NB4 (cell line): ENCODE measurements at regions not wholly inside any gene's neighbourhood (a gene's known extent, or its start where the extent isn't known, plus 50 kb on each side); places are given as distances from the start of the nearest gene placed in this dataset.

ENCODE experiments used
- DNase-seq: peaks from one replicate; pipeline ENCODE4 v3.0.0; 2010; ENCODE audit warnings: low read depth
- H3K4me3 ChIP-seq: one replicate; pipeline ENCODE4 v1.5.1; 2011; ENCODE audit warnings: mild to moderate bottlenecking, low read depth, low read length, moderate library complexity
- MYC ChIP-seq: IDR thresholded peaks from 2 replicates; pipeline ENCODE4 v1.6.1; 2011; ENCODE audit warnings: low read depth, low read length
- POLR2A ChIP-seq: IDR thresholded peaks from 2 replicates; pipeline ENCODE4 v1.6.1; 2011; ENCODE audit warnings: mild to moderate bottlenecking; ENCODE audit not compliant: insufficient read length; ENCODE audit errors: extremely low read depth
- TF ChIP-seq, protein P1 (sequence below): IDR thresholded peaks from one replicate; pipeline ENCODE4 v1.5.1; 2012; ENCODE audit warnings: low read depth, low read length
- TF ChIP-seq, protein P2 (sequence below): IDR thresholded peaks from 2 replicates; pipeline ENCODE4 v1.6.1; 2011; ENCODE audit warnings: low read depth, low read length

DNA sequence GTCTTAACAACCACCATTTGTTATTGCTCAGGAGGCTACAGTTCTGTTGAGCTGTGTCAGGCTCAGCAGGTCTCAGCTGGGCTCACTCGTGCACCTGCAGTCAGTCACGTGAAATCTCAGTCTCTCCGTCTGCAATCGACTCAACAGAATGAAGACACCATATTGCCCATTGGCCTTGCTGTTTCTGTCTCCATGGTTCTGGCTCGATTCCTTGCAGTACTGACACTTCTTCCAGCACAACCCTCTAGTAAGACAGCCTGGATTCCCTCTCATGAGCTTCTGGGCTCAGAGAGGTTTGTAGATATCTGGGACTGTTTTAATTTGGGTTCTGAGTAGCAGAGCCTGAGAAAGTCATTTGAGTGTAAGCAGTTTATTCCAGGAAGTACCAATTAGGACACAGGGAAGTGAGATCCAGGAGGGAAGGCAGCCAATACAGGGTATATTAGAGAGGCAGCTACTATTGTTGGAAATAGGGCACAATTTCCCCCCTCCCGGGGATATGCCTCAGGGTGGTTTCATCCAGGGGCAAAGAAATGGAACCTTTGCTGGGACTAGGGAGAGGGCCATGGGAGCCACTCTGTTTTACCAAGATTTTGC is 87.4 kb upstream of the RALGAPA2 start:
- no peak for TF ChIP-seq MYC
- TF ChIP-seq, protein P1, sequence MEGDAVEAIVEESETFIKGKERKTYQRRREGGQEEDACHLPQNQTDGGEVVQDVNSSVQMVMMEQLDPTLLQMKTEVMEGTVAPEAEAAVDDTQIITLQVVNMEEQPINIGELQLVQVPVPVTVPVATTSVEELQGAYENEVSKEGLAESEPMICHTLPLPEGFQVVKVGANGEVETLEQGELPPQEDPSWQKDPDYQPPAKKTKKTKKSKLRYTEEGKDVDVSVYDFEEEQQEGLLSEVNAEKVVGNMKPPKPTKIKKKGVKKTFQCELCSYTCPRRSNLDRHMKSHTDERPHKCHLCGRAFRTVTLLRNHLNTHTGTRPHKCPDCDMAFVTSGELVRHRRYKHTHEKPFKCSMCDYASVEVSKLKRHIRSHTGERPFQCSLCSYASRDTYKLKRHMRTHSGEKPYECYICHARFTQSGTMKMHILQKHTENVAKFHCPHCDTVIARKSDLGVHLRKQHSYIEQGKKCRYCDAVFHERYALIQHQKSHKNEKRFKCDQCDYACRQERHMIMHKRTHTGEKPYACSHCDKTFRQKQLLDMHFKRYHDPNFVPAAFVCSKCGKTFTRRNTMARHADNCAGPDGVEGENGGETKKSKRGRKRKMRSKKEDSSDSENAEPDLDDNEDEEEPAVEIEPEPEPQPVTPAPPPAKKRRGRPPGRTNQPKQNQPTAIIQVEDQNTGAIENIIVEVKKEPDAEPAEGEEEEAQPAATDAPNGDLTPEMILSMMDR, result no peak
- TF ChIP-seq, protein P2, sequence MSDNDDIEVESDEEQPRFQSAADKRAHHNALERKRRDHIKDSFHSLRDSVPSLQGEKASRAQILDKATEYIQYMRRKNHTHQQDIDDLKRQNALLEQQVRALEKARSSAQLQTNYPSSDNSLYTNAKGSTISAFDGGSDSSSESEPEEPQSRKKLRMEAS, result no peak
- TF ChIP-seq POLR2A, result no peak
- no peak overlapping the region for H3K4me3 ChIP-seq
- DNase-seq, result no peak

DNA sequence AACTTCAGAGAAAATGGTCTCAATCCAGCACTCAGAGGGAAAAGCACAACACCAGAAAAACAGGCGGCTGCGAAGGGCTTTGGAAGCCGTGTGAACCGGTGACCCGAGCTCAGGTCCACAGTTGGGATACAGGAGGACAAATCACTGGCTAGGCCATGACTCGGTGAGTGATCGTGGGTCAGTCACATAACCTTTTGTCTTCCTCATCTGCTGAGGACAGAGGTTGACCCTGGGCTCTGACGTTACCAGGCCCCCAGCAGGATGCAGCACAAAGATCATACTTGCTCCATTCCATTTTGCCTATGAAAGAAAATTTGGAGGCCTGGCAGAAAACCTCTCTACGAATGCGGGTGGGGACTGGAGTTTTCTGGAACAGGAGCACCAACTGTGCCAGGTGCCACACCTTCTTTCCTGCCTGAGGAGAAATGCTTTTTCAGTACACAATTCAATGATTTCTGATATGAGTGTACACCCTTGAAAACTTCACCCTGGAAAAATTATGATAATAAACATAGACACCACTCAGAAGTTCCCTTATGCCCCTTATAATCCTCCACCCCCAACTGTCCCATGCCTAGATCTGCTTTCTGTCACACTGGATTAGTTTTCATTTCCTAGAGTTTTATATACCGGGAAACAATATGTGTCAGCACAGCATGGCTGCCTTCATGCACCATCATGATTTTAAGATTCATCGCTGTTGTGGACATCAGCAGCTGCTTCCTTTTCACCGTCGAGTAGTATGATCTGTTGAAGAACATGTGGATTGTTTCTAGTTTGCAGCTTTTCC is 85.3 kb upstream of the RALGAPA2 start:
- DNase-seq, result no peak
- TF ChIP-seq, protein P2, result no peak
- TF ChIP-seq MYC (no peak), POLR2A (no peak)
- TF ChIP-seq, protein P1, result no peak
- no peak overlapping the region for H3K4me3 ChIP-seq

DNA sequence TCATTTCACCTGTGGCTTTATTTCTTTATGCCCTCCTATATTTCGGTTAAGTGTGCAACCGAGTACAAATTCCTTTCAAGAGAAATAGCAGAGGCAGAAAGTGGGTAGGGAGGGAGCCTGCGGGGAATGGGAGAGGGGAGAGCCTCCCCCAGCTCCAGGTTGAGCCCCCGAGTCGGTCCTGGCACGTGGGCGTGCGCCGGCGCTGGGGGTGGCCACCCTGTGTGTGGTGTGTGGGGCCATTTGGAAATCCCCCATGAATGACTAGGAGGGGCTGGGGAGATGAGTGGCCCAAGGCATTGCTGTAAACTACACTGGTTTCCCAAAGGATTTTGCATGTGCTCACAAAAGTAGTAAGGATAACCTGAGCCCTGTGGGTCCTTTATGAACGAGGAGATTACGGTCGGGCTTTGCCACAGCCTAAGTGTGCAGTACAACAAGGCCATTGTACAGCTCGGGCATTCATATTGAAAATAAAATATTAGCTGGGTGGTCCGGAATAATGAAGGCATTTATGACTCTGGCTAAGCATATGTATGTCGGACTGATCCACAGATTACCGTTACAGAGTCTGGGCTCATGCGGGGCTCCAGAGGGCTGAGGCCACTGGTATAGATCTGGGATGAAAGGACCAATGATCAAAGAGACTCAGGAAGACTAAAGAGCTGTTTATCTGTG is 84.5 kb upstream of the RALGAPA2 start:
- H3K4me3 ChIP-seq, result no peak overlapping the region
- no peak for DNase-seq
- TF ChIP-seq, protein P1, result no peak
- TF ChIP-seq MYC (no peak), POLR2A (no peak)
- TF ChIP-seq, protein P2, result no peak

DNA sequence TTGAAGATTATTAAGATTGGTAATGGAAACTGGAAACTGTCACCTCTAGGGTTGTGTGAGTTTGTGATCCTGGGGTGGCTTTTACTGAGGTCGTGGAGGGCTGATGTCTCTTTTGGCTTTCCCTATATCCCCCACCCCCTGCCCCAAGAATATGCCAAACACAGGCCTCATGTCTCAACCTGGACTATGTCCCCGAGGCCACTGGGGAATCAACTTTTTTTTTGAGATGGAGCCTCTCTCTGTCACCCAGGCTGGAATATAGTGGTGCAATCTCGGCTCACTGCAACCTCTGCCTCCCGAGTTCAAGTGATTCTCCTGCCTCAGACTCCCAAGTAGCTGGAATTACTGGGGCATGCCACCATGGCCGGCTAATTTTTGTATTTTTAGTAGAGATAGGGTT is 83.3 kb upstream of the RALGAPA2 start:
- H3K4me3 ChIP-seq, result no peak overlapping the region
- no peak for TF ChIP-seq MYC
- TF ChIP-seq, protein P1, result no peak
- DNase-seq, result no peak

DNA sequence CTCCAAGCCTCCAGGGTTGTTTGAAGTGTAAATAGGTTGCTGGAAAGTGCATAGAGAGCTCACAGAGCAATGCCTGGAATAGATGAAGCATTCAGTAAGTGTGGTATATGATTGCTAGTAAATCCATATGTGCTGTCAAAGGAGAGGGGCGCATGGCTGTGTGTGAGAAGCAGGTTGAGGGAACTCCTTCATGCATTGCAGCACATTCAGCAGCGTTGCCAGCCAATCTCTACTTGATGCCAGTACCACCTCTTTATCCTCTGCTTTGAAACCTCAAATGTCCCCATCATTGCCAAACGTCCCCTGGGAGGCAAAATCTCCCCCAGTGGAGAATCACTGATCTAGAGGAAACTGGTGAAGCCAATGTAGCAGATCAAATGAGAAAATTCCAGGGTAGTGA is 82.7 kb upstream of the RALGAPA2 start:
- TF ChIP-seq, protein P2, result no peak
- no peak for TF ChIP-seq MYC
- no peak for TF ChIP-seq POLR2A
- TF ChIP-seq, protein P1, result no peak
- H3K4me3 ChIP-seq, result no peak overlapping the region

More for the DNA sequence above, 82.7 kb upstream of the RALGAPA2 start:
- no peak for DNase-seq
